ENCODE measurements at regions not wholly inside any gene's neighbourhood (a gene's known extent, or its start where the extent isn't known, plus 50 kb on each side); places are given as distances from the start of the nearest gene placed in this dataset.
A peak's percentile ranks its signal among the peaks of the same experiment; 100 is the strongest.

DNA sequence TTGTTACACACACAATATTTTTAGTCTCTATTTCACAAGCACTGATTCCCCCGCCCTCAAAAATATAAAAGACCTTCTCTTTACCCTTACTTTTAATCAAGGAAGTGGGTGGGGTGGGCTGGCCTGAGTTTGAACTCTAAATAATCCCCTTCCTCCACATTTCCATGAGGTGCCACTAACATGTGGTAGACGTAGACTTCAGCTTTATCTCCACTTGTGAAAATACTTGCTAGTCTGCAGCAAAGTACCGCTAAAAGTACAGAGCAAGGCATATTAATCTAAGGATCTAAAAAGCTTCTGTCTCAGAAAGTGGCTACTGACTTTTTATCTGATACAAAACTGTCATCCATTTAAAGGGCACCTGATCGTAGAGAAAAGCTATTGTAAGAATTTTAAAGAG, 739.6 kb upstream of the SLC10A2 start:
- no peak for DNase-seq (ENCODE audit: low read depth)
- H3K4me3 ChIP-seq (ENCODE audit: low read depth, low read length), result no peak overlapping the region
- TF ChIP-seq, protein P1, sequence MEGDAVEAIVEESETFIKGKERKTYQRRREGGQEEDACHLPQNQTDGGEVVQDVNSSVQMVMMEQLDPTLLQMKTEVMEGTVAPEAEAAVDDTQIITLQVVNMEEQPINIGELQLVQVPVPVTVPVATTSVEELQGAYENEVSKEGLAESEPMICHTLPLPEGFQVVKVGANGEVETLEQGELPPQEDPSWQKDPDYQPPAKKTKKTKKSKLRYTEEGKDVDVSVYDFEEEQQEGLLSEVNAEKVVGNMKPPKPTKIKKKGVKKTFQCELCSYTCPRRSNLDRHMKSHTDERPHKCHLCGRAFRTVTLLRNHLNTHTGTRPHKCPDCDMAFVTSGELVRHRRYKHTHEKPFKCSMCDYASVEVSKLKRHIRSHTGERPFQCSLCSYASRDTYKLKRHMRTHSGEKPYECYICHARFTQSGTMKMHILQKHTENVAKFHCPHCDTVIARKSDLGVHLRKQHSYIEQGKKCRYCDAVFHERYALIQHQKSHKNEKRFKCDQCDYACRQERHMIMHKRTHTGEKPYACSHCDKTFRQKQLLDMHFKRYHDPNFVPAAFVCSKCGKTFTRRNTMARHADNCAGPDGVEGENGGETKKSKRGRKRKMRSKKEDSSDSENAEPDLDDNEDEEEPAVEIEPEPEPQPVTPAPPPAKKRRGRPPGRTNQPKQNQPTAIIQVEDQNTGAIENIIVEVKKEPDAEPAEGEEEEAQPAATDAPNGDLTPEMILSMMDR (conservative IDR thresholded peaks at IDR 0.05; ENCODE audit: low read depth, low read length), result no peak

DNA sequence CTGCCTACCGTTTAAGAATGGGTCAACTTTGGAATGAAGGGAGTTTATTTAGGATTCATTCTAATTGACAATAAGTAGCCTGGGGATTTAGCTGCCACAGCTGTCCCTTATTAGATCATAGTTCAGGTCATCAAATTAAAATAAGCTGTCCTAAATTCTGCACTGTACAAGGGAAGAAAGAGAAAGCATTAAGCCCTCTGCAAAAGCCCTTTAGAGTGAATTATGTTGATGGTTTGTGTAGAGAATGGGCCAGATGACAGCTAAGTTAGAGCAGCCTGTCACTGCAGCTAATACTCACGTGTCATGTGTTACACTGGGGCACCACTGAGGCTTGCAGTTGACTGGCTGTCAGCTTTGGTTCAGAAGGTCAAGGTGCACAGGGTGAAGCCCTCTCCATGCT, 737.1 kb upstream of the SLC10A2 start:
- TF ChIP-seq, protein P1 (conservative IDR thresholded peaks at IDR 0.05; ENCODE audit: low read depth, low read length), result no peak
- H3K4me3 ChIP-seq (ENCODE audit: low read depth, low read length), result no peak overlapping the region
- DNase-seq (ENCODE audit: low read depth), result no peak

DNA sequence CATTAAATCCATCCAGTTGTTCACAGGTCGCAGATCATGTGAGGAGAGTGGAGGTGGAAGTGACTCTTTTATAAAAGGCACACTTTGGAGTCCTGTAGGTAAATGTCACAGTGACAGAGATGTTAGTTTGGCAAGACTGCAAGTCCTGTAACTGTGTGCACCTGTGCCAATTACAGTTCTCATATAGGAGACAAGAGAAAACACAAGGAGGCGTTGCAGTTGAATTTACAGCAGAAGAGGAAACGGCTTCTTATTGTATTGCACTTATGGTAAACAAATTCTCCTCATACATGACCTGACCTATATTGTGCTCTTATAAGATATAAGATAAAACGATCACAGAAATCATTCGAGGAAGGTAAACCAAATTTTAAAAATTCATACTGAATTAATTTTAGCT, 732.8 kb upstream of the SLC10A2 start:
- no peak for DNase-seq (ENCODE audit: low read depth)
- TF ChIP-seq, protein P1 (conservative IDR thresholded peaks at IDR 0.05; ENCODE audit: low read depth, low read length), result no peak
- no peak overlapping the region for H3K4me3 ChIP-seq (ENCODE audit: low read depth, low read length)

DNA sequence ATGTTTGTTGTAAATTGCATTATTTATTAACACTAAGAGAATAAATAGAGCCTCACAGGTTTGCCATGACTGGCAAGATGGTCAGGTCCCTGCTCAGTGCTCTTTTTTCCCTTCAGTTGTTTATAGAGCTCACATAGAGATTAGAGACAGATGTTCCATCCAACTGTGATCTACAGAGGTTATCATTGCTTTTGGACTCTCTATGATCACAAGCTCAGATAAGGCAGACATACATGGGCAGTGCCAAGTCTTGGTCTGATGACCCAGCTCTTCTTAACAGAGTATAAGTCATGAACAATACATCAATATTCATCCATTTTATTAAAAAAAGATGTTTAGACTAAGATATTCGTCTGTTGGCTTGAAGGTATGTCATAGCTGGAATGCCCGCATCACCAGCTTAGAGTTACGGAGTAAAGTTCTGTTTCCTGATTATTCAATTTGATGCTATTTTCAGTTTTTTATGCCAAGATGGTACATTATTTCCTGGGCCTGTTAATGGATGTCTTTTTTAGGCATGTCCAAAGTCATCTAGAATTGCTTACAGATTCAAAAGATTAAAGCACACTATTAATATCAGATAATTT, 729.8 kb upstream of the SLC10A2 start:
- DNase-seq (ENCODE audit: low read depth), result no peak
- no peak overlapping the region for H3K4me3 ChIP-seq (ENCODE audit: low read depth, low read length)
- TF ChIP-seq, protein P1 (conservative IDR thresholded peaks at IDR 0.05; ENCODE audit: low read depth, low read length), result no peak

- H3K4me3 ChIP-seq (ENCODE audit: low read depth, low read length), result no peak overlapping the region
- TF ChIP-seq, protein P1 (conservative IDR thresholded peaks at IDR 0.05; ENCODE audit: low read depth, low read length), result no peak
- no peak for DNase-seq (ENCODE audit: low read depth)
Observed at GRCh38 chr13:103794526-103794925, 728.3 kb upstream of the SLC10A2 start.

- TF ChIP-seq, protein P1 (conservative IDR thresholded peaks at IDR 0.05; ENCODE audit: low read depth, low read length), result peak; percentile 67
- no peak overlapping the region for H3K4me3 ChIP-seq (ENCODE audit: low read depth, low read length)
- no peak for DNase-seq (ENCODE audit: low read depth)
Observed at GRCh38 chr13:103788061-103788652, 721.9 kb upstream of the SLC10A2 start.

GRCh38 chr13:103772576-103772975, 706.4 kb upstream of the SLC10A2 start:
- TF ChIP-seq, protein P1 (conservative IDR thresholded peaks at IDR 0.05; ENCODE audit: low read depth, low read length), result peak; percentile 41
- no peak for DNase-seq (ENCODE audit: low read depth)
- H3K4me3 ChIP-seq (ENCODE audit: low read depth, low read length), result no peak overlapping the region
